HG03558 (cell line): ENCODE measurements at regions not wholly inside any gene's neighbourhood (a gene's known extent, or its start where the extent isn't known, plus 50 kb on each side); places are given as distances from the start of the nearest gene placed in this dataset.
"Not testable (repeated sequence)": the region's sequence is repeated elsewhere in the genome, so short reads cannot be mapped to it uniquely, and the experiment has no call there.

Experiments
- ATAC-seq: cut with Tn5 transposase; IDR thresholded peaks from one replicate; pipeline ENCODE4 v1.9.1; 2021; ENCODE audit warnings: moderate number of reproducible peaks; ENCODE audit not compliant: unreplicated experiment; ENCODE audit errors: extremely low read depth

DNA sequence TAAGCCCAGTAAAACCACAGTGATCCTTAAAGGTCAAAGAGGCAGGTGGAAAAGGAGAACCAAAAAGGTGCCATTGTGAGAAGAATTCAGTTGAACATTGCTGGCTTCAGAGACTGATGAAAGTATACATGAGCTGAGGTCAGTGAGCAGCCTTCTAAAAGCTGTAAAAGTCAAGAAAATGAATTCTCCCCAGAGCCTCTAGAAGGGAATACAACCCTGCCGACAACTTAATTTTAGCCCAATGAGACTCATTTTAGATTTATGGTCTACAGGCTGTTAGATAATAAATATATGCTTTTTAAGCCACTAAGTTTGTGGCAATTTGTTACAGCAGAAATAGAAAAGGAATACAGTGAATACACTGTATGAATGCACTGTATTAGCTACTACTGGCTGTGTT, 911.4 kb downstream of the TRIB2 start:
- no peak for ATAC-seq

DNA sequence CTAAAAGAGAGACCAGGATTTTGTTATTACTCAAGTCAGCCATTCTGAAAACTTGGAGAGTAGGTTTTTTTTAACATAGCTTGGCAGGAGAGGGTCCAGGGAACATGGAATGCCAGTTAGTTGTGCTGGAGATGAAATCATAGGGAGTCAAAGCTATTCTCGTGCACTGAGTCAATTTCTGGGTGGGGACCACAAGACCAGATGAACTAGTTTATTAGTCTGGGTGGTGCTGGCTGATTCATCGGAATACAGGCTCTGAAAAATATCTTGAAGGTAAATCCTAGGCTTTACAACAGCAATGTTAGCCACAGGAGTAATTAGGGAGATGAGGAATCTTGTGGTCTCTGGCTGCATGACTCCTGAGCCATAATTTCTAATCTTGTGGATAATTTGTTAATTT, 921.4 kb downstream of the TRIB2 start:
- no peak for ATAC-seq

DNA sequence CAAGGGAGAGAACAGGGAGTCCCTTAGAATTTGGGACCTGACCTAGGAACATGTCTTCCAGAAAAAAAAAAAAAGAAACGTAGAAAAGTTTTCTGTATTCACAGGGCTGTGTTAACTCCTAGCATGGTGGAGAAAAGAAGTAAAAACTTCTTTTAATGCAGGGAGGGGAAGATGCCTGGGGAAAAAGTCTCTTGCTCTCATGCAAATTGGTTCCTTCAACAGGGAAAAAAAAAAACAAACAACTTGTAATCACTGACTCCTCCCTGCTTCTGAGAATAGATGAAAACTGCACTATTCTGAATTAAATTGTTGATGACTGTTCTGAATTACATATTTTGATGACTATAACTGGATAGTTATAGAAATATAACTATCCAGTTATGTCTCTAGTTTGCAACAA, 933.2 kb downstream of the TRIB2 start:
- ATAC-seq, result no peak

DNA sequence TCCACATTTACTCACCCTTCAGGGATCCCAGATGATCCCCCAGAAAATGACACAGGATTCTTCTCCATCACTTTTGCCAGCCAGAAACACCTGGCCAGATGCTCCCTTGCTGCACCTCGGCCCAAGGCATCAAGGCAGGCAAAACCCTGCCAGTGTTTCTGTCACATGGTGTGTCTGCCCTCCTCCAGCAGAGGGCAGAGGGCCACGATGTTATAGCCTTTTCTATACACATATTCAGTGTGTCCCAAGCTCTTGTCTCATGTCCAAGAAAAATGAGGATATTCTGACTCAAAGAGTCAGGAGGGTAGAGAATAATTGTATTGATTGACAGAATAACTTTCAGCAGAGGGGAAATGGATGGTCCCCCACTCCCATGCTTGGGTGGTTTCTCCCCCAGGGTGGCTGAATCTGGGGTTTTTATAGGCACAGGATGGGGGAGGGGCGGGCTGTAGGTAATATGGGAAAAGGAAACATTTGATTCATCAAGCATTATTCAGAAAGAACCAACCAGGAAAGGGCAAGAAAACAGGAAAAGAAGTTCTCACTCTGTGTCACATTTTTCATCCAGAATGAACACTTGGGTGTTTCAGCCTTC, 933.9 kb downstream of the TRIB2 start:
- no peak for ATAC-seq

DNA sequence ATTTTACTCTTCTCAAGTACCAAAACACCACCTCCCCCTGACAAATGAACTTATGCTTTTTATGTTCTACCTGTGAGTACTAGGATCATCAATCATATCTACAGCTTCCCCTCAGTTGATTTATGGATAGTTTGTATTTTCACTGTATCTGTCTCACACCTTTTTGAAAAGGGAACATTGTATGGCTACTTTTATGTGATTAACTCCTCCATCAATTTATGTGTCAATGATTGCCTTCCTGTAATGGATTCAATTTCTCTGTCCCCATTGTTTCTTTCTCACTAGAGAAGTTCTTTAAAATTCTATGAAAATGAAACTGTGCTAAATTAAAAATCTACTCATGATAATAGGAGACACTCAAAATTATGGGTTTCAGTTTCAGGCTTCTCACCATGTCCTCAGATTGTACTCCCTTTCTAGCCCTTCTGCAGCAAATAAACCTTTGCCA, 935.0 kb downstream of the TRIB2 start:
- ATAC-seq, result no peak

DNA sequence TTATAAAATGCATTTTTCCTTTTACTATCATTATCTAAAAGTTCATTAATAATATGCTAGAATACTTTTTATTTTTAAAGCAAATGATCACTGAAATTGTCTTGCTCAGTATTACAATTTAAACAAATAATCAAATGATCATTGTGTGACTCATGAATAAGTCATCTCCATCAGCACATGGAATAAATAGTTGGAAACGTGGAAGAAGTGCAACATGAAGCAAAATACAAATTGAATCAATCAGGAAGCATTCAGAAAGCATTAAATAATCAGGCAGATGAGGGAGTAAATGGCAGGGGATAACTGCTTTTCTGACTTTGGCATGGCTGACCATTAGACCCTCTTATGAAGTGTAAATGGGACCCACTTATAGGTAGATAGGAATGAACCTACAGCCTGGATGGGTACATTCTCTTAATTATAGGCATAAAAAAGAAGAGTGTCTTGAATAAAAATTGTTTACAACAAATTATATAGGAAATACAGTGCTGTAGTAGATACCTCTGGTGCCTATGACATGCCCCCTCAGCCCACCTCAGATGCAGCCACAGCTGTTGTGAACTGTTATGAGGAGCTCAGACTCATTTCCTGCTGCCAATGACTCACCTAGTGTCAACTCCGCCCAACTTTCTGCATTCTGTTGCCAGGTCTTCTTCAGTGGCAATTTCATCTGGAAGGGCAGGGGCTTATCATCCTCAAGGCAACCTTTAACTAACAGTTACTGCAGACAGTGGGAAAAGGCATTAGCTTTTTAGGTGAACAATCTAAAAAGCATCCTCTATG, 936.0 kb downstream of the TRIB2 start:
- no peak for ATAC-seq

DNA sequence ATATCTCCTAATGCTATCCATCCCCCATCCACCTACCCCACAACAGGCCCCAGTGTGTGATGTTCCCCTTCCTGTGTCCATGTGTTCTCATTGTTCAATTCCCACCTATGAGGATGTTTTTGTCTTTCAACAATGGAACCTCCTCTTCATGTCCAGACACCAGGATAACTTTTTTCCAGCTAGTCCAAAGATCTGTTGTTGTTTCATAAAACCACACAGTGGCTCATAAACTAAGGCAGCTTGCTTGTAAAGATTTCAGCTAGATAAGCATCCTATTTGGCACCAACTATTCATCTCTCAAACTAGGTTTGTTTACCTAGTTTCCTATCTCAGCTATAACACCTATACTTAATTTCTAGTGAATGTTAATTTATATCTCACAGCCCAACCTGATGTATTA, 937.7 kb downstream of the TRIB2 start:
- ATAC-seq, result no peak

DNA sequence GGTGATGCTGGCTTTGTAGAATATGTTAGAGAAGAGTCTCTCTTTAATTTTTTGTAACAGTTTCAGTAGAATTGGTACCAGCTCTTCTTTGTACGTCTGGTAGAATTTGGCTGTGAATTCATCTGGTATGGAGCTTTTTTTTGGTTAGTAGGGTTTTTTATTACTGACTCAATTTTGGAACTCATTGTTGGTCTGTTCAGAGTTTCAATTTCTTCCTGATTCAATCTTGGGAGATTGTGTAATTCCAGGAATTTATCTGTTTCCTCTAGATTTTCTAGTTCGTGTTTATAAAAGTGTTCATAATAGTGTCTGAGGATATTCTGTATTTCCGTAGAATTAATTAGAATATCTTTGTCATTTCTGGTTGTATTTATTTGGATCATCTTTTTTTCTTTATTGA, 943.5 kb downstream of the TRIB2 start:
- ATAC-seq, result no peak

DNA sequence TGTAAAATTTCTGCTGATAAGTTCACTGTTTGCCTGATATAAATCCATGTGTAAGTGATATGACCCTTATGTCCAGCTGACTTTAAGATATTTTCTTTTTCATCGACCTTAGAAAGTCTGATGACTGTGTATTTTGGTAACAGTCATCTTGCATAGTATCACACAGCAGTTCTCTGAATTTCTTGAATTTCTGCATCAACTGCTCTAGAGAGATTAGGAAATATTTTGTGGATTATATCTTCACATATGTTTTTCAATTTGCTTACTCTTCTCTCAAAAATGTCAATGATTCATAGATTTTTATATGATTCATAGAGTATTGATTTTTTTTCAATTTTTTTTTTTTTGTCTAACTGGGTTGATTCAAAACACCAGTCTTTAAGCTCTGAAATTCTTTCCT, 945.3 kb downstream of the TRIB2 start:
- ATAC-seq, result no peak

DNA sequence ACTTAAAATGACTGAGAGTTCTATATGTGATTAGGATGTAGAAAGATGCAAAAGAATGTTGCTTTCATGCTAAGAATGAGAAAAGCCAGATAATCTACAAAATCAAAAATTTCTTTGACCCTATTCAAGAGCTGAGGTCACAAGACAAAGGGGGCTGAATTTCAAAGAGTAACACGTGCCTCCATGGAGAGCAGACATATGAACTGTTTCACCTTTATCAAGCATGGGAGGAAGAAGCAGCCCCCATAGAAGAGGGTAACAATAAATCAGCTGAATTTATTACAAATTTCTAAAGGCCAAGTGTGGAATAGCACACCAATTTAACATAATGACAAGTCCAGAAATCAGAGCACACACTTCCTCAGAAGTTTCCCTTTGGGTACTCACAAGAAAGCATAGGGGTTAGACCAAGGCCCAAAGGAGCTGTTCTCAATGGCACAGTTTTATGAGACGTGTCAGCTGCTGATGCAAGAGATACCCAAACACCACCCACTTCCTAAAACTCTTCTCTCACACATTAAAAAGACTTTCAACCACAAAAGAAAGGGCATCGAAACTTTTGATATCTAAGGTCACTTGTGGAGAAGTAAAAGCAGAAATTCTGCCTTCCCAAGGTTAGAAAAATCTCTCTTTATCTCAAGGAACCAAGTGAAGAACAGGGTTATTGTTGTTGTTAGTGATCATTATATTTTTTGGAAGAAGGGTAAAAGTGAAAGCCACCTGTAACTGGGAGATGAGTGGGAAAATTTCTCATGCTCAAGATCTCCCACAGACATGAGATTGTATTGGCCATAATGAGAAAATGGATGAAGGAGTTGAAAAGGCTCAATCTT, 950.1 kb downstream of the TRIB2 start:
- peak; percentile 63 for ATAC-seq

DNA sequence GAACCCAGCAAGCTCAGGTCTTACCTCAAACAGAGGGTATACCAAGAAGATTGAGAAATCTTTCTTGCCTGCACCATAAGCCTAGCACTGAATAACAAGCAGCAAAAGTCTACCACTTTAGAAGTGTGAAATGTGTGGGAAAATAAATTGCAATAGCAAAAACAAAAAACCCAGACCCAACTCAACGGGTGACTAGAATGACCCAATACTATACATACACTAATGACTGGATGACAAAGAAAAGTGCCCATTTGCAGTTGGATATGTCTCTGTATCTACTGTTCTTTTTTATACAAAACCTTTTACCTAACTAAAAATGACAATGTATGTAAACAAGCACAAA, 950.6 kb downstream of the TRIB2 start:
- ATAC-seq, result no peak

DNA sequence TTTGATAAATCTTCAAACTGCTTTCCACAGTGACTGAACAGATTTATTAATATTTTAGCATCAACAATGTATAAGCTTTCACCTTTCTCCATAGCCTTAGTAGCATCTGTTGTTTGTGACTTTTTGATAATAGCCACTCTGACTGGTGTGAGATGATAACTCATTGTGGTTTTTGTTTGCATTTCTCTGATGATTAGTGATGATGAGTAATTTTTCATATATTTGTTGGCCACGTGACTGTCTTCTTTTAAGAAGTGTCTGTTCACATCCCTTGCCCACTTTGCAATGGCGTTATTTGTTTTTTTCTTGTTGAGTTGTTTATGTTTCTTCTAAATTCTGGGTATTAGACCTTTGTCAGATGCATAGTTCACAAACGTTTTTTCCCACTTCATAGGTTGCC, 952.9 kb downstream of the TRIB2 start:
- ATAC-seq, result no peak

DNA sequence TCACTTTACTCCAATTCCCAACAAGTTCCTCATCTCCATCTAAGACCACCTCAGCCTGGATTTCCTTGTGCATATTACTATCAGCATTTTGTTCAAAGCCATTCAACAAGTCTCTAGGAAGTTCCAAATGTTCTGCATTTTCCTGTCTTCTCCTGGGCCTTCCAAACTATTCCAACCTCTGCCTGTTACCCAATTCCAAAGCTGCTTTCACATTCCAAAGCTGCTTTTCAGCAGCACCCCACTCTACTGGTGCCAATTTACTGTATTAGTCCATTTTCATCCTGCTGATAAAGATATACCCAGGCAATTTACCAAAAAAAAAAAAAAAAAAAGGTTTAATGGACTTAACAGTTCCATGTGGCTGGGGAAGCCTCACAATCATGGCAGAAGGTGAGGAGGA, 957.1 kb downstream of the TRIB2 start:
- ATAC-seq, result not testable (repeated sequence)

DNA sequence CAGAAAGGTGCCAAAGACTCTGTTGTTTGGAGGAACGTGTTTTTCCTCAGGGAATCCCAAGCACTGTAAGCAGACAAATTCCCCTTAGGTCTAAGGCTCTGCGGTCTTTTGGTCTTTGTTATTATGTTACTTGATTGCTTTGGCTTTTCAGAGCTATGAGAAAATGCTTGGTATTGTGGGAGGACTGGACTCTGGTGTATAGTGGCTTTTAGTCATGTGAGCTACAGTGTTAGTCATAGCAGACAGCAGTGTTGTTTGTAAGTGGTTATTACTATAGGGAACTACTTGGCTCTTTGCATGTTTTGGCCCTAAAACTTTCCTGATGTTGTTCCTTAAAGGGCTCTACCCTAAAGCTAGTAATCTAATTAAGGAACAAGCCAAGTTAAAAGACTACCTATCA, 956.2 kb upstream of the LRATD1 start:
- peak; percentile 50 for ATAC-seq

DNA sequence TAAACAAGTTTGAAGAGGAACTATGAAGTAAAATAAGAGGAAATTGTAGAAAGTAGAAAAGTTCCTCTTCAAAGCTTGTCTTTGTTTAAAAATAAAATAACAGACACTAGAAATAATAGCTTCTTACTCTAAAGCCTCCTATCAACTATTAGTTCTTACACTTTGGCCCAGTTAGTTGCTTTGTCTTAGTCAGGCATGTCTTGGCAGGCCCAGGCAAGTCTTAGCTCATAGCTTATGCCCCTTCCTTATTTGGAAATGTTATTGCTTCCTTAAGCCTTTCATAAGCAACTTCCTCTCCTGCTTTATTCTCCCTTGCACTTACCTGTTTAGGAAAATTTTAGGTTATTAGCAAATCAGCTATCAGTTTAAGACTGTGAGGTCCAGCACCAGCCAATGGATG, 950.6 kb upstream of the LRATD1 start:
- no peak for ATAC-seq

DNA sequence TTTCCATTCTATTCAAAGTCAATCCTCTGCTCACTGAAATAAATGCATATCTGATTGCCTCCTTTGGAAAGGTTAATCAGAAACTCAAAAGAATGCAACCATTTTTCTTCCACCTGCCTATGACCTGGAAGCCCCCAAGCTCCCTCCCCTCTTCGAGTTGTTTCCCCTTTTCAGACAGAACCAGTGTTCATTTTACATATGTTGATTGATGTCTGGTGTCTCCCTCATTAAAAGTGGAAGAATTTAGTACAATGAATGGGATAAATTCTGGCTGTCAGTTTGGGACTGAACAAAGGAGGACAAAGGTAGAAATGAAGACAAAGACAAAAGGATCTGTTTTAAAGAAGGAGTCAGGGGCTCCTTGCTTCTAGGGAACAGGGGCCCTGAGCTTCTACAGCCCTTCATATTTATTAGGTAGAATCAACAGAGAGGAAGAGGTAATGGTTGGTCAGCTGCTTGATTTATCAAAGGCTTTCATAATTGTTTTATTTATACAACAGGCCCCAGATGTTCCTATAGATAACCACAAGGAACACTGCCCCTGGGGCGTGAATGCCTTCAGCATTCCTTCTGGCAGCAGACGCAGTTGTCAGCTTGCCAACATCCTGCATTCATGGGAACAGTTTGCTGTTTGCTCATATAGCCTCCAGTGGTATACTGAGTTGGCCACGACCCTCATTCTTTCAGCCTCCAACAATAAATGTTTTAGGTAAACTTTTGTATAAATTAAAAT, 949.8 kb upstream of the LRATD1 start:
- no peak for ATAC-seq

DNA sequence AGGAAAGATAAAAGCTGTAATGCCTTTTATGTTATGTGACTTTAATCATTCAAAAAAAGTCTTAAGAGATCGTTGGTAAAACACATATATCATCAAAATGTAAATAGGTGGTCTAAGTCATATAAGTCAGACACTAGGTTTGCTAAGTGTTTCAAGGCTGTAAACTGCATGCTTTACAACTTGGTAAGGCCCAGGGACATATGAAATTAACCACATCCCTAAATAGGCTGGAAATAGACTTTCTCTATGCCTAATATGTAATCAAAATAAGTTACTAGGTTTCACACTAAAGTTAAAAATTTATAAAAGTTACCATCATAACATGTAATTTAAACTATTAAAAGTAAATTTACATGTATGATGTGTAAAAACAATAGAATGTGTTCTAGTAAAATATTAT, 946.3 kb upstream of the LRATD1 start:
- ATAC-seq, result no peak

DNA sequence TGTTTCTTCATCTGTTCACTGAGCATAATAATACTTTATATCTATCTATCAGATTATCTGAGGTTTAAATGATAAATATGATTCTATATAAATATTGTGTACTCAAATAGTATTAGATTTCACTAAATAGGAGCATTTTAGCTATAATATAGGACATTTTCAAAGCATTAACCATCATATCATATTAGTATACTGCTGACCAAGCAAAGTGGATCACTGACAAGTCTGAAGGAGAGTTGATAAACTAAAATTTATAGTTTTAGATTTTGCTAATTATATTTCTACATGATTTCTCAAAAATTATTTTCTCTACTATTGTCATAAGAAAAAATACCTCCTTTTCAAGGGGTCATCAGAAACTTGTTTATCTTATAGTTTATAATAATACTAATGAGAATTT, 937.8 kb upstream of the LRATD1 start:
- no peak for ATAC-seq

DNA sequence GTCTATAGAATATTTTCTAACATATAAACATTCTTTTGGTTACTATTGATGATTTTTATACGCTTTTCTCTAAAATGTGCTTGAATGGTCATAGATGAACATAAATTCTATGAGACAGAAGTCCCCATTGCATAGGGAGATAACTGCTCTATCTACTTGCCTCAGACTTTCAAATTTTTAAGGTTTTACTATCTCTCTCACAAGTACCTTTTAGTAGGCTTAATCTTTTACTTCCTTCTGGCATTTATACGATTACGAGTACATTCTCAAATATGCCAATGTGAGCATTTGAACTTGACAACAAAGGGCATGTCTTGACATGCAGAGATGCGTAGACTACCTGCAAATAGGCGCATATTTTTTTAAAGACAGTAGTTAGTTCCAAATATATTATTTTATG, 935.9 kb upstream of the LRATD1 start:
- no peak for ATAC-seq

DNA sequence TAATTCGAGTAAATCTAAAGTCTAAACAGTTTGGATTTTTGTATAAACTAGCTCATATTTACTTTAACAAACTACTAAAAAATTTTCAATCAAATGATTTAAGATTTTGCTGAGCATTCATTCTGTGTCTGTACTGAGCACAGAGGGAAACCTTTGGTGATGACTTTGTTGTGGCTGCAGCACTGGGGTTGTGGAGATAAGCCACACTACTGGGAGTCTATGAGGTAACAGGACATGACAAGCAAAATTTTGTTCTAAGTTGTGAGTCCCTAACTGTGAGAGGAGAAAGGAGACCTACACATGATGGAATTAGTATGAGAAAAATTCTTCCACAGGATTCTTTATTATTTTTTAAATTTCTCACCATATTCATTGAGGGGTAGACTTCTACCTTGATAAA, 933.7 kb upstream of the LRATD1 start:
- ATAC-seq, result no peak

DNA sequence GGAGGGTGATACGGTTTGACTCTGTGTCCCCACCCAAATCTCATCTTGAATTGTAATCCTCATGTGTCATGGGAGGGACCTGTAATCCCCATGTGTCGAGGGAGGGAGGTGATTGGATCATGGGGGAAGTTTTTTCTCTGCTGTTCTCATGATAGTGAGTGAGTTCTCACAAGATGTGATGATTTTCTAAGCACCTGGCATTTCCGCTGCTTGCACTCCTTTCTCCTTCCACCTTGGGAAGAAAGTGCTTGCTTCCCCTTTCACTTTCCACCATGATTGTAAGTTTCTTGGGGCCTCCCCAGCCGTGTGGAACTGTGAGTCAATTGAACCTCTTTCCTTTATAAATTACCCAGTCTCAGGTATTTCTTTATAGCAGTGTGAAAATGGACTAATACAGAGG, 932.6 kb upstream of the LRATD1 start:
- not testable (repeated sequence) for ATAC-seq
